Panc1 (cell line): ENCODE measurements at regions not wholly inside any gene's neighbourhood (a gene's known extent, or its start where the extent isn't known, plus 50 kb on each side); places are given as distances from the start of the nearest gene placed in this dataset.

Experiments used
- TCF7L2 ChIP-seq: IDR thresholded peaks from 2 replicates; pipeline ENCODE4 v1.6.1; 2011; ENCODE audit warnings: mild to moderate bottlenecking, low read depth, low read length, inconsistent platforms
- TF ChIP-seq, protein P1 (sequence below): fragments of 450-650 bp; IDR thresholded peaks from 2 replicates; pipeline ENCODE4 v1.5.1; 2017; ENCODE audit warnings: mild to moderate bottlenecking

DNA sequence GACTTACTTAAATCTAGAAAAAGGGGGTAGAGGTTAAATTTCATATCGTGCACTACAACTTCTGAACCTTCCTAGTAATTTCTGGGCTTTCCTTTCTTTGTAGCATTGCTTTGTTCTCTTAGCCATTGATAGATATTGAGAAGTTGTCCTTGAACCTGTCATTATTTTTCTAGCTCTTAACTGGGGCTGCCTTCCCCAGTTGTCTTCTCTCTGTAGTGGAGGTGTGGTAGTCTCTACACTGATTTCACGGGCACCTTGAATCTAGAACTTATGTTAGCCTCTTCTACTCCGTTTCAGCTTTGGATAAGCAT, 504.0 kb downstream of the PCNX1 start:
- TF ChIP-seq, protein P1, sequence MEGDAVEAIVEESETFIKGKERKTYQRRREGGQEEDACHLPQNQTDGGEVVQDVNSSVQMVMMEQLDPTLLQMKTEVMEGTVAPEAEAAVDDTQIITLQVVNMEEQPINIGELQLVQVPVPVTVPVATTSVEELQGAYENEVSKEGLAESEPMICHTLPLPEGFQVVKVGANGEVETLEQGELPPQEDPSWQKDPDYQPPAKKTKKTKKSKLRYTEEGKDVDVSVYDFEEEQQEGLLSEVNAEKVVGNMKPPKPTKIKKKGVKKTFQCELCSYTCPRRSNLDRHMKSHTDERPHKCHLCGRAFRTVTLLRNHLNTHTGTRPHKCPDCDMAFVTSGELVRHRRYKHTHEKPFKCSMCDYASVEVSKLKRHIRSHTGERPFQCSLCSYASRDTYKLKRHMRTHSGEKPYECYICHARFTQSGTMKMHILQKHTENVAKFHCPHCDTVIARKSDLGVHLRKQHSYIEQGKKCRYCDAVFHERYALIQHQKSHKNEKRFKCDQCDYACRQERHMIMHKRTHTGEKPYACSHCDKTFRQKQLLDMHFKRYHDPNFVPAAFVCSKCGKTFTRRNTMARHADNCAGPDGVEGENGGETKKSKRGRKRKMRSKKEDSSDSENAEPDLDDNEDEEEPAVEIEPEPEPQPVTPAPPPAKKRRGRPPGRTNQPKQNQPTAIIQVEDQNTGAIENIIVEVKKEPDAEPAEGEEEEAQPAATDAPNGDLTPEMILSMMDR, result no peak
- TF ChIP-seq TCF7L2, result no peak
